Mesenteric fat pad (tissue), 1 donor: ENCODE measurements at regions not wholly inside any gene's neighbourhood (a gene's known extent, or its start where the extent isn't known, plus 50 kb on each side); places are given as distances from the start of the nearest gene placed in this dataset.

Source experiments
- DNase-seq: peaks from one replicate; pipeline ENCODE4 v3.0.0-alpha.2; 2020; ENCODE audit warnings: low spot score
- donor health status: DM: yes; HTN: yes; CAD: no.

GRCh38 chr14:76657846-76658245, 103.4 kb upstream of the VASH1 start:
- DNase-seq, result no peak

GRCh38 chr14:76662580-76662979, 98.7 kb upstream of the VASH1 start:
- no peak for DNase-seq

DNA sequence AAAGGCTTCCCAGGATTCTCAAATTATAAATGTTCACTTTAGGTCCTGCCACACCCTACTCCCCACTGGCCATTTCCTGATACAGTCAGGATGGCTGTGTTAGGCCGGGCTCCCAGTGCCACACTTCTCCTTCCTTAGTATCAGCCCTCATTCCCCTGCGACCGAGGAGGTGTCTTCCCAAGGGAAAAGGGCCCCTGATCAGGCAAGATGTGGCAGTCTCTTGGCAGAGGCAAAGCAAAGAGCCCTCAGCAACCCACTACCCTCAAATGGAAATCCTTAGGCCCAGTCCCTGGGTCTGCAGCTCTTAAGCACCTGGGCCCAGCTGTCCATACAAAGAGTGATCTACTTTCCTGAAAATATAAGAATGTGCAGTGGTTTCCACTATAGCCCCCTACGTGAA, 96.5 kb upstream of the VASH1 start:
- no peak for DNase-seq

DNA sequence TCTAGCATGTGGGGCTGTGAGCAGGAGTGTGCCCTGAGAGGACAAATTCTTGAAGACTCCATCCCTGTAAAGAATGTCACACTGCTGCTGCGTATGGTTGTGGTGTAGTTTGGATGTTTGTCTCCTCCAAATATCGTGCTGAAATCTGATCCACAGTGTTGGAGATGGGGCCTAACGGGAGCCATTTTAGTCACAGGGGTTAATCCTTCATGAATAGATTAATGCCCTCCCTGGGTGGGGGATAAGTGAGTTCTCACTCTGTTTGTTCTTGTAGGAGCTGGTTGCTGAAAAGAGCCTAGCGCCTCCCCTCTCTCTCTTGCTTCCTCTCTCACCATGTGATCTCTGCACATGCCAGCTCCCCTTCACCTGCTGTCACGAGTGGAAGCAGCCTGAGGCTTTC, 94.5 kb upstream of the VASH1 start:
- no peak for DNase-seq

DNA sequence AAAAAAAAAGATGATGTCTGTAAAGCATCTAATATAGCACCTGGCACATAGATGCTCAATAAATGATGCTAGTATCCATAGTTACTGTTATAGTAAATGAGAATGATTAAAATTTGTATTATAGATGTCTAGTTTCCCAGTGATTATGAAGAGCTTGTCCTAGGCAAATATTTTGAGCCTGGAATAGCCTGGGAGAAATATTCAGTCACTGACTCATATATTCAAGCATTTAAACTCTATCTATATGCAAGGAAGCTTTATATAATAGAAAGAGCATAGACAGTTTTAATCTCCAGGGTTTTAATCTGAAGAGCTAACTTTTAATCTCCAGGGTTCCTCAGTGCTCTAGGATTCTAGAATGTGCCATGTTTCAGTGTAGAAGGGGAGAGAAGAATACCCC, 91.5 kb upstream of the VASH1 start:
- no peak for DNase-seq

DNA sequence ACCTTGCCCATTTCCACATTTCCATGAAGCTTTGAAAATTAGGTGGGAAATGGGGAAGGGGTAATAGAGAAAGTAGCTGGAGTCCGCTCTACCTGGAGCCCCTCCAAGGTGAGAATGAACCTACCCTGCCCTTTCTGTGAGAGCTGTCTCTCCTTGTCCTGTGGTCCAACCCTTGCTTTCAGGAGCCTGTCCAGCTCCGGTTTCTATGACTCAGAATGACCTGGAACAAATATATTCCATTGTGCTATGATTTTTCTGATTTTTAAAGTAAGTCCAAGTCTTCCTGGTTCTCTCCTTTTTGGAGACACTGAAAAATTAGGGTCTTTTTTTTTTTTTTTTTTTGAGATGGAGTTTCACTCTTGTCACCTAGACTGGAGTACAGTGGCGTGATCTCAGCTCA, 89.1 kb upstream of the VASH1 start:
- no peak for DNase-seq

DNA sequence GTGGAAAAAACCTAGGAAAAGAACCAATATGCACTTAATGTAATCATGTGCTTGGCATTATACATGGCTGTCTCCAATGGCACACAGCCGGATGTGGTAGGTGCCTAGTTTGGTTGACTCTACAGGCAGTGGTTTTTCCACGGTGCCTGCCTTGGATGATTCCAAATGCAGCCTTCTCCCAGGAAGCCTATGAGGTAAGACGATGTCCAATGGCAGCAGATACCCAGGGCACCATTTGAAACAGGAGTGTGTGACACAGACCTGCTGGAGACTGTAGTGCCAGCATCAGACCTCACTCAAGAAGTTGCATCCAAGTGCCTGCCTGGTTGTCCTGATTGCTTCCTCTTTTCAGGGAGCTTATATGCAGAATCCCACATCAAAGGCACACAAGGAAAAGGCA, 88.0 kb upstream of the VASH1 start:
- DNase-seq, result no peak

DNA sequence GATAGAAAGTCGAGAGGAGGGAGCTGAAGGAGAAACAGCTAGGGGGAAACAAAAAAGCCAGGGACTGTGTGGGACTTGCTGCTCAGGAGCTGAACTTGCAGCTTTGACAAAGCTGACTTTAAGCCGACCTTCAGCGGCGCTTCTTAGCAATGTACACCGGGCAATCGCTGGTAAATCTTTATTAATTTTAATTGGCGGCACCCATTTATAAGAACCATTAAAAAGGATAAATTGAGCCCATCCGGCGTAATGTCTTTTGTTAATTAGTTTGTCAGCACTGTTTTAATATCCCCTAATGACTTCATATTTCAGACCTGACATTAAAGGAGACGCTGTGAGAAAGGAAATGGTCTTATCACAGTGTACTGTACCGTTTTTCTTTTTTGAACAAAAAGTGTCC, 86.2 kb upstream of the VASH1 start:
- no peak for DNase-seq

DNA sequence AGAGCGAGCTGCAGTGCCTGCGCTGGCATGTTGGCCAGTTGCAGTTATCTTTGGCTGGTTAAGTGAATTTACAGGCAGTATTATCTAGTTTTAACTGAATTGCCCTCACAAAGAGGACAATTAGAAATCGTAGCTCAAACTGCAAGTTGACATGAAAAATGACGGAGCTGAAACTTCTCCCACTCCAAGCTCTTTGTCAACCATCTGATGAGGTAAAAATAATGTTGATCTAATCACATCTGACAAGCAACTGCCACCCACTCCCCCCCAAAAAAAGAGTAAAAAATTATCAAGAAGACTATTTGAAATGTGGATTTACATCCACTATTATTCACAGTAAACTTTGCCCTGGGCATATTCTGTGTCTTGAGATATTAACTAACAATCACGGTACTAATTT, 84.7 kb upstream of the VASH1 start:
- no peak for DNase-seq

DNA sequence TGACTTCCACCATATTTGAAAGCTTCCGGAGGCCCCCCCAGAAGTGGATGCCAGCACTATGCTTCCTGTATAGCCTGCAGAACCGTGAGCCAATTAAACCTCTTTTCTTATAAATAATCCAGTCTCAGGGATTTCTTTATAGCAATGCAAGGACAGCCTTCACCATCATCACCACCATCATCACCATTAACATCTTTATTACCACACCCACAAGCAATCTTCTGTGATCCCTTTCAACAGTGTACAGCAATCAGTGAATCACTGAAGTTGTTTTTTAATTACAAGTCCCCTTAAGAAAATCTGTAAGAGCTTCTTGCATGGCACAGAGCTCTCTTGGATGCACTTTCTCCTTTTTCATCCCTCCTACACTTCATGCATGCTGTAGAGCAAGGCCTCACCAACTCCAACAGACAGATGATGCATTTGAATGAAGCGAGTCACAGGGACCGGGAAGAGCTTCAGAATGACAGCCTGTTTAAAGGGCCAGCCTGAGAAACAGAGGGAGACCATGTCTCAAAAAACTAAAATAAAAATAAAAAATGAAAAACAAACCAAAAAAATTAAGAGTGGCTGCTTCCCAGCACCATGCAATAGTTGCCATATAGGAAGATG, 83.6 kb upstream of the VASH1 start:
- no peak for DNase-seq

- no peak for DNase-seq
These were observed 82.9 kb upstream of the VASH1 start for GRCh38 chr14:76678244-76678800.

- no peak for DNase-seq
These were observed 78.9 kb upstream of the VASH1 start for GRCh38 chr14:76682367-76682766.

- no peak for DNase-seq
These were observed 74.6 kb upstream of the VASH1 start for GRCh38 chr14:76686646-76687045.

- DNase-seq, result no peak
These were observed 73.5 kb upstream of the VASH1 start for GRCh38 chr14:76687611-76688382.

DNA sequence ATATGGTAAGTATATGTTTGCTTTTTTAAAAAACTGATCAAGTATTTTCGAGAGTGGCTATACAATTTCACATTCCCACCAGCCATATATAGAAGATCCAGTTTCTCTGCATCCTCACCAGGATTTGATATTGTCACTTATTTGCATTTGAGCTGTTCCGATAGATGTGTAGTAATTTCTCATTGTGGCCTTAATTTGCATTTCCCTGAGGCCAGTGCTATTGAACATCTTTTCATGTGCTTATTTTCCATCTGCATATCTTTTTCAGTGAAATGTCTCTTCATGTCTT, 72.9 kb upstream of the VASH1 start:
- DNase-seq, result no peak

- no peak for DNase-seq
These were observed 70.7 kb upstream of the VASH1 start for GRCh38 chr14:76690502-76691105.

GRCh38 chr14:76694106-76694505, 67.2 kb upstream of the VASH1 start:
- DNase-seq, result no peak

GRCh38 chr14:76695263-76695920, 65.9 kb upstream of the VASH1 start:
- no peak for DNase-seq

- no peak for DNase-seq
These were observed 64.9 kb upstream of the VASH1 start for GRCh38 chr14:76696361-76696760.

GRCh38 chr14:76696791-76697190, 64.5 kb upstream of the VASH1 start:
- DNase-seq, result no peak

GRCh38 chr14:76697246-76697905, 63.9 kb upstream of the VASH1 start:
- no peak for DNase-seq

GRCh38 chr14:76698191-76698590, 63.1 kb upstream of the VASH1 start:
- DNase-seq, result no peak
